Nucleus accumbens (tissue), 56 donors: ENCODE measurements at regions not wholly inside any gene's neighbourhood (a gene's known extent, or its start where the extent isn't known, plus 50 kb on each side); places are given as distances from the start of the nearest gene placed in this dataset.

ENCODE experiments used
- DNase-seq, 56 donors: peaks; one replicate each; lab custom pipeline; 2025; lab: John Stamatoyannopoulos, UW

DNA sequence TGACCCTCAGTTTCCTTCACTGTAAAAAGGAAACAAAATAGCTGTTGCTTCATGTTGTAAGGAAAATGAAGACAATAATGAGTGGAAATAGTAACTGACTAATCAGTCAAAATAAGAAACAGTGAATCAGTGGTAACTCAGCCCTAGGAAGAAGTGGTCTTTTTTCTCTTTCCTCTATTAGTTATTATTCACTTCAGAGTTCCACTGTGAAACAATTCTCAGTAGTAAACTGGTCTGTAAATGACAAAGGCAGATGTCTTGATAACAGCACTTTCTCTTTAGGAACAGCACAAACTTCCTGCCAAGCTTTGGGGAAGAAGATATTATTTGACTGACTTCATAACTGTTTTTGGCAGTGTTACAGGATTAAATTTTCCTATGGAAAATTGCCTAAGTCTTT, 600.5 kb upstream of the KLHL1 start:
- DNase-seq, result no peak

DNA sequence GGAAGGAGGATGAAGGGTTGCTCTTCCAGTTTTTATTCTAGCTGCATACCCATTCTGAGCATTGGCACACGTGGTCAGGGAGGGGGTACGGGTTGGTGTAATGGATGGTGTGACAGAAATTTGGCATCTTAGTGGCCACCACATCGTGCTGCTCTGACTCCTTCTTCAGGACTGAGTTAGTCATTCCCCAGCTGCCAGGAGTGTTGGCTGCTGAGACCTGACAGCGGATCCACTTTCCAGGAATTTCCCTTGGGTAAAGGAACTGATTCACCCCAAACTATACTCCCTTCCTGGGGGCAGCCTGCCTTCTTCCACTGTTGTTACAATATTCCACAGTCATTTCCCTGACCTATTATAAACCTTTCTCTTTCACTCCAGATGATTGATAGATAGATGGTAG, 595.5 kb upstream of the KLHL1 start:
- no peak for DNase-seq

DNA sequence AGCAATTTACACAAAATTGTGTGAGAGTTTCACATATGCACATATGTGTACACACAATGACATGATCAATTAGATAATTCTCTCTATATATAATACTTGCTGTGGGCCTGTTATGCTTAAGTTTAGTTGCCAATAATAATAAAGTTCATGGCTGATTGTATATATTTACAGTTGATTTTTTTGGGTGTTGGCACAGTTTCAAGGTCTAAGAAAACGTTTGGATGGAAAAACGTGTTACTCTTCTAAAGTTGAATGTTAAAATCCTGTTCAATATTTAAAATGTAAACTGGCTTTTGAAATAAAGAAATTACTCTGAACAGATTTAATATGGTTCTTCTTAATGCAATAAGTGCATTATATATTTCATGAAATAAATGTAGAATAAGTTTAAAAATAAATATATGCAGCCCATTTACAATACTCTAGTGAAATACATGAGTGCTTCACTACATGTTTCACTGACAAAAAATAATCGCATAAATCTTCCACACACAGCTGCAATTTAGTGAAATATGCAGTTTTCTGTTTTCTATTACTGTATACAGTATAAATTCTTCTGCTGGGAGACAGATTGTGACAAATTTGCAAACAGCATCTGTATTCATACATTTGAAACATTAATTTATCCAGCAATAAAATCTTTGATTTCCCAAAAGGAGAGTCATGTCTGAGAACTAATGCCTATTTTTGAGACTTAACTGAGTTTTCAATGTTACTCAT, 586.9 kb upstream of the KLHL1 start:
- no peak for DNase-seq

DNA sequence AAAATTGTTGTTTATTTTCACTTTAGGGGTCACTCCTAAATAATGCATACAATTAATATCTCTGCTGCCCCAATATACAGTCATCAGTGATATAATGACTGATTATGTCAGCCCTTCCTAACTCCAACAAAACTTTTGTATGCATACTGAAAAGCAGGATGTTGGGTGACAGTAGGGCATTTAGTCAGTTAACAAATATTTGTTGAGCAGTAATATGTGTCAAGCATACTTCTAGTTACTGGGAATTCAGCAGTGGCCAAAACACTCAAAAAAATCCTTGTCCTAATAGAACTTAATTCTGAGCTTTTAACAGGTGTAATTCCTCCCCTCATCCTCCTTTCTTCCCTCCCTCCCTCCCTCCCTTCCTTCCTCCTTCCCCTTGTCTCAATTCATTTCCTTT, 560.7 kb upstream of the KLHL1 start:
- DNase-seq, result no peak

DNA sequence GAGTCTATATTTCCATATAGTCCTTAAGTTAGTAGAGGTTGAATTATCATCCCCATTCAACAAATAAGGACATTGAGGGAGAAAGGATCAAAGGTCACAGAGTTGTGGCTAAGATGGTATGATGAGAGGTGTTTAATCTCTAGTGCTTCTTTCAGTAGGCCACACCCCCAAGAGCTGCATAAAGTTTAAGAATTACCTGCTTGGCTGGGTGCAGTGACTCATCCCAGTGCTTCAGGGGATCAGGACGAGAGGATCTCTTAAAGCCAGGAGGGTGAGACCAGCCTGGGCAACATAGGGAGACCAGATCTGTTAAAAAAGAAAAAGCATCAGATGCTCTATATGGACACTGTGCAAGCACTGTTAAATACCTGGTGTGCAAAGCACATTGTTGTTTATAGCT, 560.0 kb upstream of the KLHL1 start:
- no peak for DNase-seq

DNA sequence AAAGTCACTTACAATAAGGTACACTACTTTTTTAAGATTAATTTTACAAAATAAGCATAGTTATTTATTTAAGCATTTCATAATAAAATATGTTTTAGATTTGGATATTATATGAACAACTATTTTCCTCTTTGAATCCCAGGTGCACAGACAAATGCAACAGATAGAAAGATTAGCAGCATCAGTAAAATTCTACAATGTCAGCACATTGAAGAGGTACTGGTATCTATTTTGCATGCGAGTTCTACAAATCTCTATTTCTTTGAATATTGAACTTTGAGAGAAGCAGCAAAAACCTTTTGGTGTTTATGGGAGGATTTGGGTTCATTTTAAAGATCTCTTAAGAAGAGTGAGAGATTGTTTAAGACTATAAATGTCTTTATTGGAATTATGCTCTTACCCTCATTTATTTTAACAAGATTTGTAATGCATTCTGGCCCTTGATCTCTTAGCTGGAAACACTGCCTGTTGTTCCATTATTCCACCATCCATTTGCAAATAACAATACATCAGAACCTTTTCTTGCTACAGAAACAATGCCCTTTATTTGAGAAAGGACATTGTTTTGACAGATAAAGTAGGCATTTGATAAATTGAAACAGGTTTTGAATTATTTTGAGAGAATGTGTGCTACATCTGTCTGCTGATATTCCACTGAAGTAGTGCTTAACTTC, 558.8 kb upstream of the KLHL1 start:
- DNase-seq, result no peak

DNA sequence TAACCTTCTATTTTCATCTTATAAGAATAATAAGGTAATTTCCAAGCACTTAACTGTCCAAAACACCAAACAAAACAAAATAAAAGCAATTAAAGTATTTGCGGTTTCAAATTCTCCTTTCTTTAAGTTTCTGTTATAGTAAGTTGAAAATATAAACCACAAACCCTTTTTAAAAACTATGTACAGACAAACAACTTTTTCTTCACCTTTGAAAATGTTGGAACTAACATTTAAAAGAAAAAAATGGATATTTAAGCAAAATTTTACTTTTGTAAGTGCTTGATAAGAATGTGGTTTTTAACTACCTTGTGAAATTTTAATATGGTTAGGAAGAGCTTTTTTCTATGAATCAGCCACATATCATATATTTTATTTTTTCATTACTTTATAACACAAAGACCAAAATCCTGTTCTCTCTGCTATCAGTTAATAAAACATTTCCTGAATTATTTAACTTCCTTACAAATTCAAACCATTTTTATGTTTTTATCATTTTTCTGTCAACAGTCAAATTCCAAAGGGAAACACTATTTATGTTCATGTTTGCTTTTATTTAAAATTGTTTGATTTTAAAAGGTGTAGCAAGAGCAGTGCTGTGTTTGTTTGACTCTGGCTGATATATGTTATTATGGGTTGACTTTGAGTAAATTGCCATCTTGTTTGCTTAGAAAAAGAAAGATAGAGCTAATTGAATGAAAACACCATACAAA, 554.1 kb upstream of the KLHL1 start:
- no peak for DNase-seq

DNA sequence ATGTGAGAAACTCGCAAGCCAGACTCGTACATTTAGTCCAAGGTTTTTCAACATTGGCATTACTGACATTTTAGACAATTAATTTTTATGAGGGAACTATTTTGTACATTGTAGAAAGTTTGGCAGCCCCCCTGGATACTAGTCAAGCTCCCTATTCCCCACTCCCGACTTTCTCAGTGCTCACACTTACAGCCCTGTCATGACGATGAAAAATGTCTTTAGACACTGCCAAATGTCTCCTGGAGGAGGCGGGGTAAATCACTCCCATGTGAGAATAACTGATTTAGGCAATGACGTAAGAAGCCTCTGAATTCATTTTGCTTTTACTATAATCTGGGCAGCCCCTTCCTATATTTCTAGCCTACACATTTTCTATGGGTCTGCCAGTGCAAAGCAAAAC, 535.8 kb upstream of the KLHL1 start:
- DNase-seq, result no peak

DNA sequence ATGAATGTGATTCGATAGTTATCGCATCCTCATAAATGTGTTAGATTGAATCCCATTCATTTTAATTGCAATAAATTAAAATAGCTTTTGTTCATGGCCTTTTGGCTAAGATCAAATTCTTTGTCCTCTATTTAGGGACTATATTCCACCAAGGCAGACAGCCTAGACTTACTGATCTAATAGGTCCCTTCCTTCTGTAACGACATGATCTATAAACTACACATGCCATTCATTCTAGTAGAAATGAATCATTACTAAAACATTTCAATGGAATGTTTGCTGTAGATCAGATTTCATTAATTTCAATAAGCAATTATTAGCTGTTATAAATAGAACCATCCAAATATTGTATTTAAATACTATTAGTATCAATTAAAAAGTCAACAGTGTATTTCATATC, 526.6 kb upstream of the KLHL1 start:
- no peak for DNase-seq

DNA sequence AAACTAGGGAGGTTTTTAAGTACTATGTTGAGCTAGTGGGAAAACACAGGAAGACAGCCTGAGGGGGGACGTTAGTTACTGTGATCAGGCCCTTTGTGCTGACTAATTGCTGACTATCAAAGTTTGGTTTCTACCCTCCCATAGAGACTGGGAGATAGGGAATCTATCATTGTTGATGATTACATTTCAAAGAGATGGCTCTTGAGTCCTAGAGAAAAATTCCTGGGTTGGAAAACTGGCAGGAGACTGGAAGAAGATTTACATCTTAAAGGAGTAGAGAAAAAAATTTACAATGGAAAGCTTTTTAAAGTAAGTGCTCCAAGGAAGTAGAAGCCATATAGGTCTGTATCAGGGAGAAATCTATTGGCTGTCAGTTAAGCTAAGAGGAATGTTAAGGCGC, 522.0 kb upstream of the KLHL1 start:
- DNase-seq, result no peak

DNA sequence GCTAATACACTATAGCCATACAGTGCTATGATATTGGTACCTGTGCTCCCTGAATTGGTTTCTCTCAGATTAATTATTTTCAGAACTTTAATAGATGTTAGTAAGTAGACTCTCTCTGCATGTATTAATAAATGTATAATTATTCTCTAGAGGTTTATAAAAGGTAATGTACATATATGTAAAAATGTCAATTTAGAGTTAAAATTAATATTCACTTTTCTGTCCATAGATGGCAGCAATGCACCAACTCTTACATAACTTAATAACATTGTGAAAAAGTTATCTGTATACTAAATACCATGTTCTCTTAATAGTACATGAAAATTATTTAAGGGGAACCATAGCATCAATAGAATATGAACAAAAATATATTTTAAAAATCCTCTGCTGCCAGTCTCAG, 515.0 kb upstream of the KLHL1 start:
- DNase-seq, result no peak

DNA sequence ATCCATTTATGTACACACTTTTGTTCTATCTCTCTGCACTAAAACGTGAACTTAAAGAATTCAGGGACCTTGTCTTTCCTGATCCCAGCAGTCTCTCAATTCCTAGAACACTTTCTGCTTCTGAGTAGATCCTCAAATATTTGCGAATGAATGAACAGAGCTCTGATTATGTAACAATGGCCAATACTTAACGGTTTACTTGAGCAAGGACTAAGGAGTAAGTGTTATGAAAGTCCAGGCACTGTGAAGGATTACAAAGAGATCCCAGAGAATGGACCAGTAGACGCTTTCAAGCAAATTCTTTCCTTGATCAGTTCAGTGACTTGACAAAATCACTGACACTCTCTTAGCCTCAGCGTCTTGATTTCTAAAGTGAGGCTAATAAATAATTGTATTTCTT, 514.5 kb upstream of the KLHL1 start:
- DNase-seq, result no peak

DNA sequence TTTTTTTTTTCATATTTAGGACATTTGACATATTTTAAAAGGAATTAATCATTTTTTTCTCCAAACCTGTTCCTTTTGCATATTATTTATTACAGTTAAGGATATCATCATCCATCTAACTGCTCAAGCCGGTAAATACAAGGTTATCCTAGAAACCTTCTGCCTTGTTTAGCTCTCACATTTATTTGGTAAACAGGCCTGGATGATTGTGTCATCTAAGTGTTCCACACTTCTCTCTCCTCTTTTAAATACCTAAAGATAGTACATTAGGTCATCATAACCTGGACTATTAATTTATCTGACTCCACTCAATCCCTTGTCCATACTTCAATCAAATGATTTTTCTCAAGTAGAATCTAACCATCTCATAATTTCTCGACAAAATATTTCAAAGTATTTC, 511.7 kb upstream of the KLHL1 start:
- no peak for DNase-seq

DNA sequence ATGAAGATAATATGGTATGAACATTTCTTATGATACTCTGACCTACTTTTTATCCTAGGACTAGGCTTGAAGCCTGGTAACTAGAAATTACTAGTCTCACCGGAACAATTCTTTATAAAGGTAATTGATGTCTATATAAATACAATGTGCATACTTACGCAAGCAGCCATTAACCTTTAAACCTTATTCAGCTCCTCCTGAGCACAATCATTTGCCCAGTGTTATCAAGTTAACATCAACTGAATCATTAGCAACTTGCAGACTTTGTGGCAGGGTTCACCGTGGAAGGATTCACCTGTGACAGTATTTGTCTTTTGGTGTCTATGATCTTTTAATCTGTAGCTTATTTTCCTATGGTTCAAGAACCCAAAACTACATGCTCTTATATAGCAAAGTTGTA, 508.6 kb upstream of the KLHL1 start:
- DNase-seq, result no peak

DNA sequence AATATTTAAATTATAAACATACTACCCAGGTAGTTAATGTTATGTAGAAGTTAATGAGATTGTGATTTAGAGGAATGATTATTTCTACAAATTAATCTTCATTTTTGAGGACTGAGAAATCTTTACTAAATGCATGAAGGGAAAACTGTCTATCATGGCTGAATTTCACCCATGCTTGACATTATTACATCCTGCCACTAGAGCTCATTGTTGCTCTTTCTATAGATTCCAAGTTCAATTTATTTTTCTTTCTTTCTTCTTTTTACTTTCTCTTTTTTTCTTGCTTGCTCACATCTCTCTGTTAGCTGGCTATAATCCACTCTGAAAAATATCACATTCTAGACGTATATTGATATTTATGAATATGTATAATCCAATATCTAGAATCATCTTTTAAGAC, 505.0 kb upstream of the KLHL1 start:
- no peak for DNase-seq

DNA sequence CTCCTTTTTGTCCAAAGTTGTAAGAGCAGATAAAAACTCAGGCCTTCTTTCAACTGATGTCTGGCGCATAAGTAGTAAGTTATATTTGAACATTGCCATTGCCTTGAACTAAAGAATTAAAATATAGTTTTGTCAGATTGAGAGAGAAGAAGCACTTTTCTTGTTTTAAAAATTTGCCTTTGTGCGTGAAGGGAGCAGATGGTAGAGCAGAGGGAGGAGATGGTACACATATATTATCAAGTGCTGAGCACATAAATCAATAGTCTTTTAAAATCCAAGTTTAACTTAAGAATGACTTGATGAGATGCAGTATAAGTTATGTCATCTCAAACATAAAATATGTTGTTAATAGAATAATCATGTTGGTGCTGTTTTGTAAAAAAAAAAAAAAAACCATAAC, 504.6 kb upstream of the KLHL1 start:
- DNase-seq, result no peak

DNA sequence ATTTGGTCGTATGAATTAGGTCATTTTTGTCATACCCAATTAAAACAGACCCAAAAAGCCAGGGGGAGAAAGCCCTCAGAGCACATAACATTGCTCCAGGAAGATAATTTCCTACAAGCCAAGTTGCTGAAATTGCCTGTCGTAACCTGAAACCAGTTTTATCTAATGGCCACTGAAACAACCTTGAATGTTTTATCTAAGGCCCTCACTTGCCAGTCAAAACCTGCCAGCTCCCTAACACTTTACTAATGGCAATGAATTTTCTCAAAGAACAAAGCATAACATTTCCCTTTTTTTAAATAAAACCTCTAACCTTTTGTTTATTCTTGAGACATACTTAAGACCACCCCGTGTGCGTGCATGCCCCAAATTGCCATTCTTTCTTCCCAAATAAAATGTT, 496.2 kb upstream of the KLHL1 start:
- no peak for DNase-seq

DNA sequence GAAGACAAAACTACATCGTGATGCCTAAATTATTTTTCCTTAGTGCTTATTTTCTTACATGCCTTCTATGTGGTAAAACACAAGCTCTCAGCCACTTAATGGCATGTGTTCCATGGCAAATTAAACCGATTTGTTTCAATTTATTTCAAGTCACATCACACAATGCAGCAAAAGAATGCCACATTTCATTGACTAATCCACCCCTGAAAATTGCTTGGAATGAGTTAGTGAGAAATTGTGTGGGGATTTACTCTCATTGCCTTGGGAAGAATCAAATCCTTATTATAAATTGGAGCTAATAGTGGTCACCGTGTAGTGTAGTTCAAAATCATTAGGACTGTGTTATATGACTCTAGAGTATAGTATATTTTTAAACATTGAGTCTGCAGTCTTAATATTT, 485.5 kb upstream of the KLHL1 start:
- no peak for DNase-seq

DNA sequence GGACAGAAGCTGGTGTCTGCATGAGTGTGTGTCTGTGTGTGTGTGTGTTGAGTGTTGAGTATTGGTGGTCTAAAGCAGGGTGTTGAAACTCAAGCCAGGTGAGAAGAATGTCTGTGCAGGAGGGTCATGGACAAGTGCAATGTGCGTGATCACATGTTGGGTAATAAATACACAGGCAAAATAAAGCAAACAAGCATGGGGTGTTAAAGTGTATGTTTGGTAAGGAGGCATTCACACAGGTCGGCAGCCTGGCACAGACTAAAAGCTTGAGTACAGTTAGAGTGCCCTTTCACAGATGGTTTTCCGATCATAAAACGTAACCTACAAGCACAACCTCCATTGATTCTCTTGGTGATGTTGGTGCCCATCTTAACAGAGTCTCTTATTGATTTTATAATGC, 476.9 kb upstream of the KLHL1 start:
- DNase-seq, result no peak

DNA sequence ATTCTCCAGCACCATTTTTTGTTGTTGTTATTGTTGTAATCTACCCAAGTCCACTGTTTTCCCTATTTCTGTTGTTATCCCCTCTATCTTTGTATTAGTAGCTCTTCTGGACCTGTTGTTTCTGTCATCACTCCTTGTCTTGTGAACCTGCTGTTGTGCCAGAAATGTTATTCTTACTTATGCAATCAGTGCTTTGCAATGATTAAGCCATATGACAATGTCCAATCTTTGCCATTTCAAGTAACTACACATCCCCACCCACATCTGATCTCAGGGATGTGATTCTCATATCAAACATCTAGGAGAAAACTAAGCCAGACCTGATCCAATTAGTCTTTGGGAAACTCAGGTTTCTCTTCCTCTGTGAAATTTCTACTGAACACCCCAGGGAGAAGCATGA, 472.6 kb upstream of the KLHL1 start:
- DNase-seq, result no peak

DNA sequence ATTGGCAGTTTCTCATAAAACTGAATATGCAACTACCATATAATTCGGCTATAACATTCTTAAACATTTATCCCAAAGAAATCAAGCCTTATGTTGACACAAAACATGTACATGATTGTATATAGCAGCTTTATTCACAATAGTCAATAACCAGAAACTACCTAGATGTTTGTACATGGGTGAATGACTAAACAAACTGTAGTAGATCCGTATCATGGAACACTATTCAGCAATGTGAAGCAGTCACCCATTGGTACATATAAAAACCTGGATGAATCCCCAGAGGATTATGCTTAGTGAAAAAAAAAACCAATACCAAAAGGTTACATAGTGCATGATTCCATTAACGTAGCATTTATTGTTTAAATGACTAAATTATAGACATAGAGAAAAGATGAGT, 471.7 kb upstream of the KLHL1 start:
- no peak for DNase-seq

DNA sequence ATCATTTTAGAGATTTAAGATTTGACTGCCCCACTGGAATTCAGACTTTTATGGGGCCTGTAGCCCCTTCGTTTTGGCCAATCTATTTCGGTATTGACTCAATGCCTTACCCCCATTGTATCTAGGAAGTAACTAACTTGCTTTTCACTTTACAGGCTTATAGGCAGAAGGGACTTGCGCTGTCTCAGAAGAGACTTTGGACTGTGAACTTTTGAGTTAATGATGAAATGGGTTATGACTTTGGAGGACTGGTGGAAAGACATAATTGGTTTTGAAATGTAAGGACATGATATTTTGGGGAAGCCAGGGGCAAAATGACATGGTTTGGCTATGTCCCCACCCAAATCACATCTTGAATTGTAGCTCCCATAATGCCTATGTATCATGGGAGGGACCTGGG, 463.0 kb upstream of the KLHL1 start:
- no peak for DNase-seq
